DND-41 (cell line): ENCODE measurements at regions not wholly inside any gene's neighbourhood (a gene's known extent, or its start where the extent isn't known, plus 50 kb on each side); places are given as distances from the start of the nearest gene placed in this dataset.

Experiments
- ATAC-seq: fragments of 200-7000 bp; cut with Tn5 transposase; 3 replicates; pipeline ENCODE4 v1.9.1; 2021; ENCODE audit warnings: low read depth; ENCODE audit not compliant: insufficient read depth
- DNase-seq: peaks from one replicate; pipeline ENCODE4 v3.0.0-alpha.2; 2020
- H2AFZ ChIP-seq: 2 replicates; pipeline ENCODE4 v1.6.0; 2012; ENCODE audit warnings: low read depth, low read length
- H3K27ac ChIP-seq: 2 replicates; pipeline ENCODE4 v1.5.1; 2012; ENCODE audit warnings: low read length, inconsistent platforms
- H3K27me3 ChIP-seq: fragments of 200-600 bp; sonication (generic); 2 replicates; pipeline ENCODE4 v1.6.0; 2012; ENCODE audit warnings: low read length, mild to moderate bottlenecking, inconsistent platforms; ENCODE audit not compliant: insufficient read depth, poor library complexity
- H3K36me3 ChIP-seq: 2 replicates; pipeline ENCODE4 v1.5.1; 2012; ENCODE audit warnings: low read length, inconsistent platforms; ENCODE audit not compliant: insufficient read depth
- H3K4me1 ChIP-seq: 2 replicates; pipeline ENCODE4 v1.5.1; 2012; ENCODE audit warnings: mild to moderate bottlenecking, low read length; ENCODE audit not compliant: insufficient read depth
- H3K4me2 ChIP-seq: 2 replicates; pipeline ENCODE4 v1.6.0; 2012; ENCODE audit warnings: mild to moderate bottlenecking, moderate library complexity, low read length, inconsistent platforms; ENCODE audit not compliant: insufficient read depth
- H3K4me3 ChIP-seq, 2 experiments: fragments of 200-600 bp in 1 of 2; shearing (Covaris generic) in 1 of 2; 2 replicates each; pipeline ENCODE4 v1.5.1; 2012 to 2016; ENCODE audit warnings: inconsistent platforms in 2 of 2, low read length in 2 of 2, mild to moderate bottlenecking in 2 of 2, low read depth in 1 of 2, moderate library complexity in 1 of 2
- H3K79me2 ChIP-seq: 2 replicates; pipeline ENCODE4 v1.6.0; 2012; ENCODE audit warnings: low read length, inconsistent platforms; ENCODE audit not compliant: insufficient read depth
- H3K9ac ChIP-seq: 2 replicates; pipeline ENCODE4 v1.6.0; 2012; ENCODE audit warnings: low read depth, mild to moderate bottlenecking, inconsistent platforms, low read length, moderate library complexity
- H3K9me3 ChIP-seq: 2 replicates; pipeline ENCODE4 v1.5.1; 2012; ENCODE audit warnings: low read length, moderate library complexity, mild to moderate bottlenecking, inconsistent platforms; ENCODE audit not compliant: insufficient read depth, severe bottlenecking
- H4K20me1 ChIP-seq: 2 replicates; pipeline ENCODE4 v1.6.0; 2012; ENCODE audit warnings: low read length; ENCODE audit not compliant: insufficient read depth
- CTCF ChIP-seq: IDR thresholded peaks from 2 replicates; pipeline ENCODE4 v1.5.1; 2012; ENCODE audit warnings: borderline replicate concordance, low read length, moderate library complexity, mild to moderate bottlenecking; ENCODE audit not compliant: poor library complexity, severe bottlenecking; ENCODE audit errors: extremely low read depth
- EZH2 ChIP-seq: IDR thresholded peaks from 3 replicates; pipeline ENCODE4 v1.6.1; 2012; ENCODE audit warnings: borderline replicate concordance, low read depth, mild to moderate bottlenecking, moderate library complexity, low read length, inconsistent platforms; ENCODE audit not compliant: severe bottlenecking

GRCh38 chr1:181334724-181335123 is 148.6 kb upstream of the CACNA1E start:
- Histone ChIP-seq H2AFZ (no peak overlapping the region), H3K79me2 (no peaks in the 10 kb centered on the region), H3K27me3 (no peaks in the 10 kb centered on the region), H3K27ac (no peak overlapping the region), H3K4me1 (no peaks in the 10 kb centered on the region), H3K36me3 (no peaks in the 10 kb centered on the region), H3K4me3 (no peak overlapping the region), H3K4me2 (no peak overlapping the region), H3K9me3 (no peaks in the 10 kb centered on the region), H4K20me1 (no peaks in the 10 kb centered on the region), H3K9ac (no peak overlapping the region)
- DNase-seq (no peak), ATAC-seq (no peak)
- TF ChIP-seq CTCF (no peak), EZH2 (no peak)

GRCh38 chr1:181335631-181336030 is 147.7 kb upstream of the CACNA1E start:
- H4K20me1 ChIP-seq = no peaks in the 10 kb centered on the region
- H2AFZ ChIP-seq = no peak overlapping the region
- H3K9ac ChIP-seq = no peak overlapping the region
- no peak overlapping the region for H3K27ac ChIP-seq
- no peak for TF ChIP-seq EZH2
- TF ChIP-seq CTCF = no peak
- no peaks in the 10 kb centered on the region for H3K4me1 ChIP-seq
- no peak overlapping the region for H3K4me3 ChIP-seq
- no peaks in the 10 kb centered on the region for H3K27me3 ChIP-seq
- H3K36me3 ChIP-seq = no peaks in the 10 kb centered on the region
- H3K4me2 ChIP-seq = no peak overlapping the region
- DNase-seq (no peak), ATAC-seq (no peak)
- H3K79me2 ChIP-seq = no peaks in the 10 kb centered on the region
- no peaks in the 10 kb centered on the region for H3K9me3 ChIP-seq

GRCh38 chr1:181341026-181341632 is 142.2 kb upstream of the CACNA1E start:
- Histone ChIP-seq H3K36me3 (no peaks in the 10 kb centered on the region), H3K27ac (no peak overlapping the region), H3K27me3 (peaks cover 3% of the 10 kb centered on the region), H3K9ac (no peak overlapping the region), H2AFZ (no peak overlapping the region), H3K9me3 (no peaks in the 10 kb centered on the region), H3K4me3 (no peak overlapping the region), H4K20me1 (no peaks in the 10 kb centered on the region), H3K79me2 (no peaks in the 10 kb centered on the region), H3K4me2 (no peak overlapping the region), H3K4me1 (no peaks in the 10 kb centered on the region)
- DNase-seq (no peak), ATAC-seq (no peak)
- TF ChIP-seq CTCF = no peak
- no peak for TF ChIP-seq EZH2
